ENCODE measurements at regions not wholly inside any gene's neighbourhood (a gene's known extent, or its start where the extent isn't known, plus 50 kb on each side); places are given as distances from the start of the nearest gene placed in this dataset.

DNA sequence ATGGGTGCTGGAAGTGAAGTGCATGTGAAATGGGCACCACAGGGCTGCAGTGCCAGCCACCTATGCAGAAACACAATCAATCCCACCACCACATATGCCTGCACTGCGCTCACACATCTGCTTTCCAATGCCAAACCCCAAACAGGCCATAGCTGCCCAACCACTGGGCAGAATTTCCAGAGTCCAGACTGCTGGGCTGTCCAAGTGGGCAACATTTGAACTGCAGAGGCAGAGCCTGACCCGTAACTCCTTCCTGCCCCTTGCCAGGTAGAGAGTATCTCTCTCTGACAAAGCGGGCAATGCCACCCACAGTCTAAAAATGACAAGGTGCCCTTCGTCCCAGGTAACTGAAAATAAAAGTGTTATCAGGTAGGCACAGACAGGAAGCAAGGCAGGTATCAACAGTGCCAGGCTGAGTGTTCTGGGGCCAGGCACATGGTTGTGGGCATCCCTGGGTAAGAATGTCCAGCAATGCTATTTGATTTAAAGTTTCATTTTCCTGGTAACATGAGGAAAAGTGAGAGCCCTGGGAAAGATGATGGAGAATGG is 79.5 kb downstream of the FOXA2 start:
- DNase-seq (ENCODE audit: low read depth in 2 of 2) = no peak

DNA sequence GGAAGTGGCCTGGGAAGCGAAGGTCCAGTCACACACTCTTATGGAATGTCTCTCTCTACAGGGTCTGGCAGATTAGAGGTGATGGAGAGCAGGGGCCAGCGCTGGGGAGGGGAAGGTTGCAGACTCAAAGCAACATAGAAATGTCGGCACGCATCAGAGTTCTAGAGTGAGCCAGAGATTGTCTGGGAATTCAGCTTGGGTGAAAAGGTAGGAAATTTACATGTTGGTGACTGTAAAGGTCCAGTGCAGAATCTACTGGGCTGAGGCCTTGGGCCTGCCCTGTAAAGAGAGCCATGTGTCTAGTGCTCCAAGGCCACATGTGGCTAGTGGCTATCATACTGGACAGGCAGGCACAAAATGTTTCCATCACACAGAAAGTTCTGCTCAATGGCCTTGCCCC is 80.8 kb downstream of the FOXA2 start:
- DNase-seq (ENCODE audit: low read depth in 2 of 2) = no peak

DNA sequence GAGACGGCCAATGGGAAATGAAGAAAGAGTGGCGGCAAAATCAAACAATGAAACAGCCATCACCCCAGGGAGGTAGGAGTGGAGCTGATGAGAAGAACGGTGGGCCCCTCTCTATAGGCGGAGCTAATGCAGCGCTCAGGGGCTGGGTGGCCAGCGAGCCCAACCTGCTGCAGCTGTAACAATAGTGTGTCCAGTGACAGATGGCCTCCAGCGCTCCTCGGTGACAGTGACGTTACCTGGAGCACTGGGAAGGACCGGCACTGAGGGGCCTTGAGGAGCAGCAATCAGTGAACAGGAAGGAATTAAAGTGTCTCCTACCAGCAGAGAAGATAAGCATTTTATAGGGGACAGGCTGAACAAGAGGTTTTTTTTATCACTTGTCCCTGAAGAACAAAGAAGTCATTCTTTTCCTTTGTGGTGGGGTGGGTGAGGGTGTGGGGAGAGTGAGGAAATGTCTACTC is 81.6 kb downstream of the FOXA2 start:
- DNase-seq (ENCODE audit: low read depth in 2 of 2) = no peak

DNA sequence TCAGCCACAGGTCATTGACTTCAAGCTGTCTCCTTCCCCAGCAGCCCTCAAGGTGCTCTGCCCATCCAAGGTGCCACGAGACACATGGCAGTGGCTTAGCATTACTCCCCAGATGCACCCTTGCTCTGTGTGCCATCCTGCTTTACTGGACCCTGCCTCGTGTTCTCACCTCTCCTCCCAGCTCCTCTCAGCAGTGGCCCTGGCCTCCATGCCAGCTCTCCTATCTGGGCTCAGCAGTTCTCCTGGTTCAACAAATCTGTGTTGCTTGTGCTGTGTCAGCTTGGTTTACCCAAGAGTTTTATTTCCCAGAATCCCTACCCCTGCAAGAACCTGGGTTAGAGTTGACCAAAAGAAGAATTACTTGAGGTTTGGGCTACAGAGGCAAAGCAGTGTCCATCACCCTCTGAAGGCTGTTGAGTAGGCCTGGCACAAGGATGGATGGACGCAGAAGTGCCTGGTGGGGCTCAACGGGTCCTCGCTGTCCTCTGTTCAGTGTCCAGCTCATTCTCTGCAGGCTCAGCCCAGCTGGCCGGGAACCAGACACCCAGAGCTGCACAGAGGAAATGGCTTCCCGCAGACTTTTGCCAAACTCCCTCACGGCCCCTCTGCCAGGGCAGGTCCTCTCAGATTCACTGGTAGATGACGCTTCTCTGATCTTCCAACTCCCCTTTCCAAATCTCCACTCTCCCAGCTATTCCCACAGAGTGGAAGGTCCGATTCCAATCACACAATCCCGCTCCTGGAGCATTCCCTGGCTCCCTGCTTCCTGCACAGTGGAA is 82.6 kb downstream of the FOXA2 start:
- no peak for DNase-seq (ENCODE audit: low read depth in 2 of 2)

DNA sequence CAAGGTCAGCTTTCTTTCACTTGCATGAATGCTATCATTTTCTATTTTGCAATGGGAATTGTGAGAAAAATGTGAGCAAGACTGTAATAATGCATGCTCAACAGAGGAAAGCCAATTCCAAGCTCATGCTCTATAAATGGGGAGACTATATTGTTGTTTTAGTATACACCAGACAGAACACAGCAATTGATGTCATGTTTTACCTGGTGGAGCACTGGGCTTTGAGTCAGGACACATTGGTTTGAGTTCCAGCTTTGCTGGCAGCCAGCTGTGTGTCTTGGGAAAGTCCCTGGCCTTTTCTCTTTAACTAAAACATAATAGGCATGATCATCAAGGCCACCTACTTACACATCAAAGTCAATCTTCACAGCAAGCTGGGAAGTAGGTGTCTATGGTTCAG is 83.3 kb downstream of the FOXA2 start:
- no peak for DNase-seq (ENCODE audit: low read depth in 2 of 2)

DNA sequence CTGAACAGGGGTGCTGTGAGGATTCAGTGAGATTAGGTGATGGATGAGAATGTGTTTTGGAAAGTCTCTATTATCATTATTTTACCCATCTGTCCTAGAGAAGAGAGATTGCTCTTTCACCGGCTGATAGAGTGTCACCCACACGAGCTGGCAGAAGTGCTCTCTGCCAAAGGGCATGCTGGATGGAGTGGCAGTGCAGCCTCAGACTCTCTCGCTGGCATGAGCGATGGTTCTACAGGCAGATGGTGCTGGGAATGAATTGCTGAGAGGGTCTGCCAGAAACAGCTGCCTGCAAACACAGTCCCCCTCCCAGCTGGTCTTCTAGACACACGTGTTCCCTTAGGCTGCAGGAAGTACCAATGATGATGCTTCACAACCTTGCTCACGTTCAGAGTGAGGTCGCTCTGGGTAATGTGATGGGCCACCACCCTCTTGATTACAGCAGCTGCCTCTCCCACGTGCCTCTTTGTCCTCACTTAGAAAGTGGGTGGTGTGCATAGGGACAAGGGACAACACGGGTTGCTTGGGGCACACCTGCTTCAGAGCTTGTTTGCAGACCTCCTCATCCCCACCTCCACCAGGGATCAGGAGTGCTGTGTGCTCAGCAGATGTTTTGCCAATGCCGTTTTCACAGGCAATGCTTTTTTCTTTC is 84.7 kb downstream of the FOXA2 start:
- no peak for DNase-seq (ENCODE audit: low read depth in 2 of 2)

DNA sequence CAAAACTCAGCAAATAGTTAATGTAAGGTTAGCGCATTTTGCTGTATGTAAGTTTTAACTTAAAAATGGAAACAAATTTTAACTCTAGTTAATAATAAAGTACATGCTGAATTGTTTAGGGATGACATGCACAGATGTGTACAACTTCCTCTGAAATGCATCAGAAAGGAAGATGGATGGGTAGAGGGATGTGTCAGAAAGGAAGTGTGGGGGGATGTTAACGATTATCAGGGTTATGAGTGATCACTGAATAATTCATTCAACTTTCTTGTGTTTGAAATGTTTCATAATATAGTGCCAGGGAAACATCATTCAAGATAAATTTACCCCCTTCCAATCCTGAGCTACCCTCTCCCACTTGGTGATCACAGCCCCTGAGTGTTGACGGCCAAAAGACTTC is 87.6 kb downstream of the FOXA2 start:
- peak in 1 of 2 experiments; percentile 4 for DNase-seq (ENCODE audit: low read depth in 2 of 2)

DNA sequence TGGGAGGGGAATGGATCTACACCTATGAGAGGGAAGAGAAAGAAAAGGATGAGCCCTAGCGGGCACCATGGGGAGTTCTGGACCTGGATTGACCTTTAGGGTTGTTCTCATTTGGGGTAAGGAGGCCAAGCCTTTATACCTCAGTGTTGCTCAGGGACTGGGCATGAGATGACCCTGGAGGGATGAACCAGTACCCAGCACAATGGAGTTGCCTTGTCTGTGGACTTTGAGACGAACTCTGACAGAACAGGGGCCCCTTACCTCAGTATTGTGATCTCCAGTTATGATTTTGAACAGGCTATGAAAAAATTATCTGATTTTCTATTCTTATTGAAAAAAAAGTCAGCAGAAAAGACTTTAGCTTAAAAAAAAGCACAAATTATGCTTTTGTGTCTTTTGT is 88.6 kb downstream of the FOXA2 start:
- no peak for DNase-seq (ENCODE audit: low read depth in 2 of 2)

DNA sequence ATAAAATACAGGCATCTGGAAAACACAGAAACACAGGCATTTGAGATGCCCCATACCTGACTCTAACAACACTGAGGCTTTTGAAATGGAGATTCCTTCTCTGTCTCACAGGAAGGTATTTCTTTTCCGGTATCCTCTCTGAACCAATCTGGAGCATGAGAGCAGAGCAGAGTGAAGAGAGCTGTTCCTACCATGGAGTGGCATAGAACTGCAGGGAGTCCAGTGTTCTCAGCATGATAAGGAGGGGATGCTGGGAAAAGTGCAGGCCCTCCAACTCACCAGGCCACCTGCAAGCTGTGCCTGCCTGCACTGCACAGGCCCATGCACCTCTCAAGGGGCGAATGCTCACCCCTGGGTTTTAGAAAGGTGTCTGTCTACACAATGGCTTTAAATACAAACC is 89.2 kb downstream of the FOXA2 start:
- DNase-seq (ENCODE audit: low read depth in 2 of 2) = no peak

DNA sequence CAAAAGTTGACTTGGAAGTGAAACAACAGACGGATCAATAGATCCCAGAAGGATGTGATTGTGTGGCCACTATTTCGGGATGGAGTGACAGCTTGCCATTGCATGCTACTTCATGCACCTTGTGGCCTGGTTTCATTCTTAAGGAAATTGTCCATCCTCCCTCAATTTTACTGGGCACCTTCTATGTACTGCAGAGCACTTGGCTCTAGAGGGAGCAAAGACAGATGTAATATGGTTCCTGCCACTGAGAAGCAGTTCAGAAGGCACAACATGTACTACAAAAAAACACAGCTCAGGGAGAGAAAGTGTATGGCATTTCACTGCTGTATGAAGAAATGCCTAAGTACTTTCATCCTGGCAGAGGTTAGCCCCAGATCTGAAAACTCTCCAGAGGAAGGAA is 91.9 kb downstream of the FOXA2 start:
- no peak for DNase-seq (ENCODE audit: low read depth in 2 of 2)

DNA sequence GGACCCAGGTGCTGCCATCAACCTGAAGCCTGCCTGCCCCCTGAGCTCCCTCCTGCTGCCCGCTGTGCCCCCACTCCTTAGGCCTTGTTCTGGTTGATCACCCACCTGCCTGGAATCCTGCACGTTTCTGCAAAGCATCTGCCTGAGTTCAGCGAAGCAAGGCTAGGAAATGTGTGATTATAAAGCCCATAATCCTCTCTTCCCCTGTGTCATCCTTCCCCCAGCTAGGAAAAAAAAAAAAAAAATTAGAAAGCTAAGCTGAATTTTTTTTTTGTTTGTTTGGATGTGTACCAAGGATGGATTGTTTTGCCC is 93.2 kb downstream of the FOXA2 start:
- no peak for DNase-seq (ENCODE audit: low read depth in 2 of 2)

DNA sequence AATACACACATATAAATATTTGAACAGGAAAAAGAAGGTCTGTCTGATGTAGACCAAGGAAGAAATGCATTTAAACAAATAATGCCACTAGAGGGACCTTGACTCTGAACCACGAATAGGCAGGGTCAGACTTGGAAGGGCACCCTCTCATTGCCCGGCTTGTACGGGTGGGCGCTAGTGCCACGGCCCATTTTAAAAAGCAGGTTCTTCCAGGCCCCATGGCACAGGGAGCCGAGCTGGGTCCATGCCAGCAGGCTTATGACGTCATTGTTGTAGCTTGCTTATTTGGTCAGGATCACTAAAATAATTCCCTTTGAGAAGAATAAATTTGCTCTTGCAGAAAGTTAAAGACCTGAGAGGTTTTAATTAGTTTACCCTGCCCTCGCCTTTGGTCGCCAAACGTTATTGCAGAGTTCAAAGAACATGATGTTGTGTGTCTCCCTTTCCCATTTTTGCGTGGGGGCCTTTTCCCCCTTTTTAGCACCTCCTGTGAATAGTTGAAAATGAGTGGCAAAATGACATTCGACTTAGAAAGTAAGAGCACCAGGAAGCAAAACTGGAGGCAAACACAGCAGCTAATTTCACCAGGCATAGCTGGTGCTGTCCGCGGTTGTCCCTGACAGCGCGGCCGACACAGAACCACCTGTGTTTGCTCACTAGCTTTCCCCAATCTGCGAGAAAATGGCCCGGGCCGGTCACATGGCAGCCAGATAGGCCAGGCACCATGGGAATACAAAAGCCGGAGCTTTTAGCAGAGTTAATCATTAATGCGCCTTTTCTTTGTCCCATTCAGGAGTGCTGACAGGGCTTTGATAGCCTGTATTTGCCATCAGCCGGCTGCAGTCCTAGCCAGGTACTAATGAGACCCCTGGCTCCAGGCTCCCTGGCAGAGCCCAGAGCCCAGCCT is 93.8 kb downstream of the FOXA2 start:
- no peak for DNase-seq (ENCODE audit: low read depth in 2 of 2)

DNA sequence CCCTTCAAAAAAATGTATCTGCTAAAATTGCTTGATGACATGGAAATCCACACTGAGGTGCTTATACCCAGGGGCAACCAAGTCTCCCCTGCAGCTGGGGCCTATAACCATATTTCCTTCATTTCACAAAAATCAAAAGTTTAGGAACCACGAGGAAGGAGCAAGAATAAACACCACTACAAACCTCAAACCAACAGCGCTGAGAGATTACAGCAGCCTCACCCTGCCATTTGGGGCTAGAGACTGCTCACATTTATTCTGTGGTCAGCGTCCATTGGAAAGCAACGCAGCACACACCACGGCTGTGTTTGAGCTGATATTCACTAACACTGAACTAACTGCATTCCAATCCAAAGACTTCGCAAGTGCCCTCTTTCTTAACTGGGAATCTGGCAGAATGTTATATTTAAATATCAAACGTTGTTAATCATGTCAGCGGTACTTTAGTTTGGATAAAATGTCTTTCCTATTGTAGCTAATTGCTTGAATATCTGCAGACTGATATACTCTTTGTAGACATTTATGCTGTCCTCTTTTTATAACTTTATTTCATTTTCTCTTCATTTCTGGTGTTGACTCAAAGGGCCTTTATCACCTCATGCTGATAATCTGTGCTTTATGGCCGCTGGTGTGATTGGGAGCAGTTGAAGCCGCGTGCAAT is 94.6 kb downstream of the FOXA2 start:
- no peak for DNase-seq (ENCODE audit: low read depth in 2 of 2)

DNA sequence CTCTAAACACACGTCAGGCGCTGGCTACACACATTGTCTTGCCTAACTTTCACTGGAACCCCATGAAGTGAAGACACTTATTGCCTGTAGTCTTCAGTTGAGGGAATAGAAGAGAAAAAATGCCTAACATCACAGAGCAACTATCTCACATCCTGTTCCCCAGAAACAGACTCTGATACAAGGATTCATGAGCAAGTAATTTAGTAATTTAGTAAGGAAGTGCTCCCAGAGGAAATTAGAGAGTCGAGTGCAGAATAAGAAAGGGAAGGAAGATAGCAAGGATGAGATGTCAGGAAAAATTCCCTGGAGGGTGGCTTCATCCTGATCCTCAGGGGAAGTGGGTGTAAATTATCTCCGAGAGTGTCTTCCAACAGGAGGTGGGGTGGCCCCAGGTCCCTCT is 104.0 kb downstream of the FOXA2 start:
- no peak for DNase-seq (ENCODE audit: low read depth in 2 of 2)

DNA sequence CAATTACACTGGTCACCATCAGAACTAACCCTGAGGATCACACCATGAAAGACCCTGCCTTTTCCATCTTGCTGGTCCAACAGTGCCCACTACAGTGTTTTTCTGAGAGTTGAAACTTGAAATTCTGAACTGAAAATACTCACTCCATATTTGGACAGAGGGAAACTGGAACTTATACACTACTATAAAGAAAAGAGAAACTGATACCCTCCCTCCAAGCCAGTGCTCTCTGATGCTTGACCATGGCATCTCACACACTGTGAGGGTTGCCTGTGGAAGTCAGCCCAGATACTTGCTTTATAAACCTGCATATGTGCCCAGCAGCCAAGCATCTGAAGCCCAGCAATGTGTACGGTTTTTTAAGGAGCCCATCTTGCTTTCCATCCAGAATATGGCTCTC is 108.7 kb downstream of the FOXA2 start:
- no peak for DNase-seq (ENCODE audit: low read depth in 2 of 2)

DNA sequence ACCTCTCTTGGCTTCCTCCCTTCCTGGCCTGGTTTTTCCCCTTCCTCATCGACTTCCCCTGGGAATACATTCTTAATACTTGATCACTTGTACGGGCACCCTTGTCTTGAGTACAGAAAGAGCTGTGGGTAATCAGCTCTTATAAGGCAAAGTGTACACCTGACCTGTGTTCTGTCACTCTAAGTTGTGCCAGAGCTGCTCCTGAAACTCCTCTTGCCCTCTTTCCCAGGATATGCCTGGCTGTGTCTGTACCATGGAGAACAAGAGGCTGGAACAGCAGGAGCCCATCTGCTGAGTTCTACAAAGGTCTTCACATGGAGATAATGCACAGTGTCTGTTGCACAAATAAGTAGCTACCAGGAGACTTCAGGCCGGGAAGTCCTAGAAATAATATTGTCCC is 110.1 kb downstream of the FOXA2 start:
- no peak for DNase-seq (ENCODE audit: low read depth in 2 of 2)

DNA sequence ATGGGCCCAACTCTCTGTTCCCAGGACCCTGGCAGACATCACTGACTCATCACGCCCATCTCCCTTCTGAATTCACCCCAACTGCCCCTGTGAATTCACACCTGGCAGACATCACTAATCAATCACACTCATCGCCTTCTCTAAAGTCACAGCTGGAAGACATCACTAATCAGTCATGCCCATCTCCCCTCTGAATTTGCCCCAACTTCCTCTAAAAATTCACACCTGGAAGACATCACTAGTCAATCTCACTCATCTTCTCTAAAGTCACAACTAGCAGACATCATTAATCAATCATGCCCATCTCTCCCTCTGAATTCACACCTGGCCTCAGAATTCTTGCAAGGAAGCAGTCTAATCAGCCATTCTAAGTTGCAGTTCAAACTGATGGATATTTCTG is 111.1 kb downstream of the FOXA2 start:
- no peak for DNase-seq (ENCODE audit: low read depth in 2 of 2)

DNA sequence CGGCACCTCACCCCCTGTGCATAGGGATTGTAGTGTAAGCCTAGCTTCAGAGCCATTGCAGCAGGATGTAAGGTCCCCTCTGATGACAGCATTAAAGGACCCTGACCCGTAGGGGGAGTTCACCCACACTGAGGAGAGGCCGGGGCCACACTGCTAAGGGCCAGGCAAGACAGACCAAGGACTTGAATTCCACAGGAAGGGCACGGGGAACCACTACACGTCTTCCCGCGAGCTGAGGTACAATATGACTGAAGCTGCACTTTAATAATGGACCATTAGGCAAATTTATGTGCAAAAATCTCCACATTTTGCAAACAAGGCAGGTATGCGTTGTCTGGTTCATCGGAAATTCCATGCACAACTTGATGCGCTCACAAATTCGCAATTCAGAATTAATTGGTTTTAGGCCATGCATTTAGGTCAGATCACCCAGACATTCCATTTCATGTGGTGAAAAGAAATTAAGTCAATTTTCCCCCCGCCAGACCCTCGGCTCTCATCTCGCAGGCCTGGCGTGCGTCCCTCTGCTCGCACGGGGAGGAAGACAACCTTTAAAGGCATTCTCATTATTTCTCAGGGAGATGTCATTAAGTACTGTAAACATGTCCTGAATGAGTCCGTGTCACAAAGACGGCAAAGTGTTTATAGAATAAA is 111.8 kb downstream of the FOXA2 start:
- no peak for DNase-seq (ENCODE audit: low read depth in 2 of 2)

DNA sequence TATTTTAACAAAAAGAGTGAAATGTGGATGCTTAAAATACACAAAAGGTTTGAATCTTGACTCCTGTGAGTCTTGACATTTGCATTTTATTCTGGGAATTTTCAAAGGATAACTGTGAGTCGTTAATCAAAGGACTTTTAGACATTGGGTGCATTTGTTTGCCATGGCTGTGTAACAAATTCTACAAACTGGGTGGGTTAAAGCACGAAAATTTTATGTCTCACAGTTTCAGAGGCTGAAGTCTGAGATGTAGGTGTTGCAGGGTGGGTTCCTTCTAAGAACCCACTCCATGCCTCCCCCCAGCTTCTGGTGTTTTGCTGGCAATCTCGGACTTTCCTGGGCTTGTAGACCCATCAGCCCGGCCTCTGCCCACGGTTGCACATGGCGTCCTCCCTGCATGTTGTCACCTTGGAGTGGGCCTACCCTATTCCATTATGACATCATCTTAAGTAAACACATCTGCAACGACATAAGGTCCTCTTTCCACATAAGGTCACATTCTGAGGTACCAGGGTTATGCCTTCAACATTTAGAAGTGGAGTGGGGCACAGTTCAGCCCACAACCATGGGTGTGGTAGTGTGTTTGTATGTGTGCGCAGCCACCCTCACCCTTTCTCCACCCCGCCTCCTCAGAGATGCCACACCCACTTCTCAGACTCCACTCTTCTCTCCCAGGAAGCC is 113.1 kb downstream of the FOXA2 start:
- no peak for DNase-seq (ENCODE audit: low read depth in 2 of 2)

DNA sequence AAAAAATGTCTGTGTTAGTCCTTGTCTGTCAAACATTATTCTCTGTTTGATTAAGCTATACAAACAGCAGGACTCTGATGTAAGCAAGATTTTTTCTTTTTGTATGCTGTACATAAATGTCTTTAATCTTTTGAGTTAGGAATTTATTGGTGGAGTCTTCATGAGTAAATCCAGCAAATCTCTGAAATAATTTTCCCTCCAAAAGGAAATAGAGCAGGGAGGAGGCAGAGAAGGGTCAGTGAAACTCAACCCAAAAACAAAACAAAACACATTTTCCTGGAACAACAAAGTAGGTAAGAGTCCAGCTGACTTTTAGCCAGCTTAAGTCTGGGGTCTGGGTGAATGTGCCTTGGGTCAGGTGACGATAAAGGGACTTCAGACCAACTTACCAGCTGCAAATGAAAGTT is 113.7 kb downstream of the FOXA2 start:
- no peak for DNase-seq (ENCODE audit: low read depth in 2 of 2)

All from fibroblast of skin of left quadriceps (primary cell).